ENCODE measurements at regions not wholly inside any gene's neighbourhood (a gene's known extent, or its start where the extent isn't known, plus 50 kb on each side); places are given as distances from the start of the nearest gene placed in this dataset.

DNA sequence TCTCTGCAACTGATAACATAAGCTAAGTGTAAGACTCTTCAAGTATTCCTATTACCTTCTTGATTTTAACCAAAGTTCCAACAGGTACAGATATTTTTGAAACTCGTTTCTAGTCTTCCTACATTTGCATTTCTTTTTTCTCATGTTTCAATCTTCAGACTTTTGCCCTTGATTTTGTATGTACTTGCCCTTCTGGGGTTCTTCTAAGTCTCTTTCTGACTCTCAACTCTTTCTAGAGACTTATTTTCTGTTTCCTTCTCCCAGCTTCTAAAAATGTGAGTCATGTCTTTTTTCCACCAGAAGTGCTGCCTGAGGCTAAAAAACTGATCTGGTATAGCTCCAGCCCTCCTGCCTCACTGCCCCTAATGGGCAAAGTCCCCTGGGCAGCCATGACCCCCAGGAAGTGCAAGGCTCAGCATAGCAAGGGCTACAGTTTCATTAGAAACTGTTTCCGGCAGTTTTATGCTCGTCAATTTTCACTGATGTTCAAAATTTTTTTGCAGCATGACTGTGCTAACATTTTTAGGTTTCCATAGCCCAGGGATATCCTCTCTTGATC, 265.9 kb downstream of the SEC16B start:
- TF ChIP-seq, protein P1, sequence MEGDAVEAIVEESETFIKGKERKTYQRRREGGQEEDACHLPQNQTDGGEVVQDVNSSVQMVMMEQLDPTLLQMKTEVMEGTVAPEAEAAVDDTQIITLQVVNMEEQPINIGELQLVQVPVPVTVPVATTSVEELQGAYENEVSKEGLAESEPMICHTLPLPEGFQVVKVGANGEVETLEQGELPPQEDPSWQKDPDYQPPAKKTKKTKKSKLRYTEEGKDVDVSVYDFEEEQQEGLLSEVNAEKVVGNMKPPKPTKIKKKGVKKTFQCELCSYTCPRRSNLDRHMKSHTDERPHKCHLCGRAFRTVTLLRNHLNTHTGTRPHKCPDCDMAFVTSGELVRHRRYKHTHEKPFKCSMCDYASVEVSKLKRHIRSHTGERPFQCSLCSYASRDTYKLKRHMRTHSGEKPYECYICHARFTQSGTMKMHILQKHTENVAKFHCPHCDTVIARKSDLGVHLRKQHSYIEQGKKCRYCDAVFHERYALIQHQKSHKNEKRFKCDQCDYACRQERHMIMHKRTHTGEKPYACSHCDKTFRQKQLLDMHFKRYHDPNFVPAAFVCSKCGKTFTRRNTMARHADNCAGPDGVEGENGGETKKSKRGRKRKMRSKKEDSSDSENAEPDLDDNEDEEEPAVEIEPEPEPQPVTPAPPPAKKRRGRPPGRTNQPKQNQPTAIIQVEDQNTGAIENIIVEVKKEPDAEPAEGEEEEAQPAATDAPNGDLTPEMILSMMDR (IDR thresholded peaks at IDR 0.05; ENCODE audit: insufficient read depth, low read length): no peak
- TF ChIP-seq POLR2AphosphoS5 (IDR thresholded peaks at IDR 0.05; ENCODE audit: low read depth): no peak
